RWPE2 (cell line): ENCODE measurements at regions not wholly inside any gene's neighbourhood (a gene's known extent, or its start where the extent isn't known, plus 50 kb on each side); places are given as distances from the start of the nearest gene placed in this dataset.

Experiments
- ATAC-seq: fragments of 200-7000 bp; cut with Tn5 transposase; 3 replicates; pipeline ENCODE4 v1.9.1; 2021; ENCODE audit warnings: low read depth
- DNase-seq: peaks from one replicate; pipeline ENCODE4 v3.0.0-alpha.2; 2020; ENCODE audit warnings: low spot score
- H3K27ac ChIP-seq: fragments of 450-650 bp; 2 replicates; pipeline ENCODE4 v1.5.1; 2017; ENCODE audit warnings: mild to moderate bottlenecking; ENCODE audit not compliant: poor library complexity, severe bottlenecking
- H3K27me3 ChIP-seq: fragments of 250-450 bp; sonication (Bioruptor Pico); 2 replicates; pipeline ENCODE4 v1.5.1; 2021; ENCODE audit warnings: mild to moderate bottlenecking, moderate library complexity; ENCODE audit not compliant: insufficient read depth, poor library complexity, severe bottlenecking
- H3K36me3 ChIP-seq: fragments of 250-450 bp; sonication (Bioruptor Pico); 2 replicates; pipeline ENCODE4 v1.5.1; 2020; ENCODE audit warnings: low read depth, mild to moderate bottlenecking, moderate library complexity
- H3K4me1 ChIP-seq: fragments of 250-450 bp; sonication (Bioruptor Pico); 2 replicates; pipeline ENCODE4 v1.5.1; 2021; ENCODE audit warnings: mild to moderate bottlenecking, moderate library complexity; ENCODE audit not compliant: insufficient read depth, poor library complexity, severe bottlenecking
- H3K4me3 ChIP-seq: fragments of 250-450 bp; sonication (Bioruptor Pico); 2 replicates; pipeline ENCODE4 v1.5.1; 2021; ENCODE audit warnings: mild to moderate bottlenecking, moderate library complexity; ENCODE audit not compliant: severe bottlenecking
- H3K9me3 ChIP-seq: fragments of 250-450 bp; sonication (Bioruptor Pico); 2 replicates; pipeline ENCODE4 v1.5.1; 2021; ENCODE audit warnings: mild to moderate bottlenecking, moderate library complexity; ENCODE audit not compliant: severe bottlenecking
- TF ChIP-seq, protein P1 (sequence below): fragments of 450-650 bp; IDR thresholded peaks from one replicate; pipeline ENCODE4 v1.5.1; 2017; ENCODE audit warnings: mild to moderate bottlenecking, moderate library complexity; ENCODE audit not compliant: poor library complexity, severe bottlenecking

DNA sequence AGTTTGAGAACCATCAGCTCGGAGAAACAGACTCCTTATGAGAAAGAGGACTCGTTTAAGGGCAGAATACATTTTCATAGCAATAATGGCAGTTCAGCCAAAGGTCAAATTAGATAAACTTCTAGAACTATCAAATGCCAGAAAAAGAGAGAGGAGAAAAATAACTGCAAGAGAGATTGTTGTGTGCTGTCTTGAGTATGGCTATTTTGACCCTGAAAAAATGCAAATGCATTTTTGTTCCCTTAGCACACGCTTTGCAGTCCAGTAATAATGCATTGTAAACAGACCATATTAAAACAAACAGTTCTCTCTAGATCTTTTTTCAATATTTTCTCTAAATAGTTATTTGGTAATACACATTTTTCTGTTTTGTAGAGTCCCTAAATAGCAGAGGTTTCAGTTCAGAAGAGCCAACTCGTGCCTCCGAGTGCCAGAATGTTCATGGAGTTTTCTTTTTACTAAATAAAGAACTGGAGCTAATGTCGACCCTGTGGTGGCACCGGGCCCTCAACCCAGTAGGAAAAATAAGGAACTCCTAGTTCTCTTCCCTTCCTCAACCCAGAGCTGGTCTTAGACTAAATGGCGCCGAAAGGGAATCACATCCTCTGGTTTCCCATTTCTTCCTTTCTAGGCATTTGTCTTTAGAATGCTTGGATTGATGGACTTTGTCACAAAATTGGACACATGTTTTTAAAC lies 298.0 kb downstream of the MAP2K4 start:
- Histone ChIP-seq H3K4me1 (no peaks in the 10 kb centered on the region), H3K9me3 (no peaks in the 10 kb centered on the region), H3K36me3 (no peaks in the 10 kb centered on the region), H3K4me3 (no peak overlapping the region), H3K27ac (no peak overlapping the region), H3K27me3 (no peaks in the 10 kb centered on the region)
- TF ChIP-seq, protein P1, sequence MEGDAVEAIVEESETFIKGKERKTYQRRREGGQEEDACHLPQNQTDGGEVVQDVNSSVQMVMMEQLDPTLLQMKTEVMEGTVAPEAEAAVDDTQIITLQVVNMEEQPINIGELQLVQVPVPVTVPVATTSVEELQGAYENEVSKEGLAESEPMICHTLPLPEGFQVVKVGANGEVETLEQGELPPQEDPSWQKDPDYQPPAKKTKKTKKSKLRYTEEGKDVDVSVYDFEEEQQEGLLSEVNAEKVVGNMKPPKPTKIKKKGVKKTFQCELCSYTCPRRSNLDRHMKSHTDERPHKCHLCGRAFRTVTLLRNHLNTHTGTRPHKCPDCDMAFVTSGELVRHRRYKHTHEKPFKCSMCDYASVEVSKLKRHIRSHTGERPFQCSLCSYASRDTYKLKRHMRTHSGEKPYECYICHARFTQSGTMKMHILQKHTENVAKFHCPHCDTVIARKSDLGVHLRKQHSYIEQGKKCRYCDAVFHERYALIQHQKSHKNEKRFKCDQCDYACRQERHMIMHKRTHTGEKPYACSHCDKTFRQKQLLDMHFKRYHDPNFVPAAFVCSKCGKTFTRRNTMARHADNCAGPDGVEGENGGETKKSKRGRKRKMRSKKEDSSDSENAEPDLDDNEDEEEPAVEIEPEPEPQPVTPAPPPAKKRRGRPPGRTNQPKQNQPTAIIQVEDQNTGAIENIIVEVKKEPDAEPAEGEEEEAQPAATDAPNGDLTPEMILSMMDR = no peak
- DNase-seq (no peak), ATAC-seq (no peak)

DNA sequence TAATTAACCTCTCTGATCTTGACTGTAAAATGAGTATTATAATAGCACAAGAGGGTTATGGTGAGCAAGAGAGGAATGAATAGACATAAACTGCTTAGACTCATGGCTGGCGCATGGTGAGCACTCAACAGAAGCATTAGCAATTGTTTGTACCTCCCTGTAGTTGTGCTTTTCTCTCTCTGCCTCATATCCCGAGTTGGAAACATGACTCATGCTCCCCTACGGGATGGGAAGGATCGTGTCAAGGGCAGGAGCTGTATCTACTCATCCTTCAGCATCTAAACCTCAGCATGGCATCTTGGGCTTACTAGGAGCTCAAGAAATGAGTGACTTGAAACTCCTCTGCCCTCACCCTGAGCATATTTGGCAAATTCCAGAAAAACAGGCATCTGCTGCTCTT lies 299.6 kb downstream of the MAP2K4 start:
- ATAC-seq (no peak), DNase-seq (no peak)
- H3K27me3 ChIP-seq = no peaks in the 10 kb centered on the region
- TF ChIP-seq, protein P1 = no peak
- no peaks in the 10 kb centered on the region for H3K36me3 ChIP-seq
- no peak overlapping the region for H3K4me3 ChIP-seq
- H3K9me3 ChIP-seq = no peaks in the 10 kb centered on the region
- no peak overlapping the region for H3K27ac ChIP-seq
- no peaks in the 10 kb centered on the region for H3K4me1 ChIP-seq

DNA sequence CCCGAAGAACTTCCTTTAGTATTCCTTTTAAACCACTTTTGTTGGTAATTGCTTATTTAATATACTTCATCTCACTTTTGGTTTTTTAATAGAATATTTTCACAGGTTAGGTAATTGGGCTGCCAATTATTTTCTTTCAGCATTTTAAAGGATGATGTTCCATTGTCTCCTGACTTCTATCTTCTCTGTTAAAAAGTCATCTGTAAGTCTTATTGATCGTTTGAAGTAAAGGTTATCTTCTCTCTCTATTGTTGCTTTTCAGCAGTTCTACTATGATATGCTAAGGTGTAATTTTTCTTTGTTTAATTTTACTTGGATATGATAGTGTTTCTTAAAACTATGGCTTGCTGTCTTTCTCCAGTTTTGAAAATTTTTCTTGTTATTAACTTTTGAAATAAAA lies 307.5 kb downstream of the MAP2K4 start:
- TF ChIP-seq, protein P1 = no peak
- ATAC-seq = no peak
- Histone ChIP-seq H3K9me3 (peaks cover 11% of the 10 kb centered on the region), H3K4me1 (no peaks in the 10 kb centered on the region), H3K4me3 (no peak overlapping the region), H3K27ac (no peak overlapping the region), H3K27me3 (no peaks in the 10 kb centered on the region), H3K36me3 (no peaks in the 10 kb centered on the region)
- no peak for DNase-seq

DNA sequence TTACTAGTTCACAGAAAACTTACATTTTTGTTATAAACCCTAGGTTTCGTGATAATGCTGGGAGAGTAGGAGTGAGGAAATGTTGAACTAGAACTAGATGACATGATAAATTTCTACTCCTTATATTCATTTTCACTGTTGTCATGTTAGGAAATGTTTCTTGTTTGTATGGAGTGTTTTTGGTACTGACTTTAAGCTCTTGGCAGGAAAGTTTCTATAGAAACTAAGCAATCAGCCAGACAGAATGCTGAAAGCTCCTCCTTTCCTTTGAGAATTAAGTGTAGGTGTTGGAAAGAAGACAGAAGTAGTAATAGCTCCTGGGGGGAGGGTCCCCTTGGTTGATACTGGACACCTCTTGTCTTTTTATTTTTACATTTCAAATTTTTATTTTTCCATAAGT lies 309.8 kb downstream of the MAP2K4 start:
- no peak overlapping the region for H3K4me3 ChIP-seq
- no peaks in the 10 kb centered on the region for H3K36me3 ChIP-seq
- no peak for DNase-seq
- H3K4me1 ChIP-seq = no peaks in the 10 kb centered on the region
- H3K27me3 ChIP-seq = no peaks in the 10 kb centered on the region
- ATAC-seq = no peak
- no peak overlapping the region for H3K27ac ChIP-seq
- peaks cover 11% of the 10 kb centered on the region for H3K9me3 ChIP-seq
- TF ChIP-seq, protein P1 = no peak

DNA sequence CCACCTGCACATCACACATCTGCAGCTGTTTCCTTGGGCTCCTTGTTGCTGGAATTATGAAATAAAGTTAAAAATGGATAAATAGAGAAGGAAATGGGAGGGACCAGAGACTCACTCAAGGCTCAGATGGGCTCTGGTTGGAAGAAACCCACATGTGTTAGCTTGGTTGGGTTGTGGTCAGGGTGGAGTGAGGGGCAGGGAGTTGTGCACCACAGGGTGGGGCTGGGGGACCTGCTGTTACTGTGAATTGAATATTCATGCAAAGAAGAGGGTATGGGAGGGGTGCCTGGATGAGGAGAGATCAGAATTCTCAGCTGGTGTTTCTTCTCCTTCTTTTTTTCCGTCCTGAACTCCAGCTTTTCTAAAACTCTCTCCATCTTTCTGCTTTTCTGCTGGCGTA lies 320.7 kb downstream of the MAP2K4 start:
- Histone ChIP-seq H3K27me3 (no peaks in the 10 kb centered on the region), H3K4me1 (no peaks in the 10 kb centered on the region), H3K27ac (no peak overlapping the region), H3K4me3 (no peak overlapping the region), H3K9me3 (no peaks in the 10 kb centered on the region), H3K36me3 (no peaks in the 10 kb centered on the region)
- ATAC-seq = no peak
- no peak for DNase-seq
- TF ChIP-seq, protein P1 = no peak
